HFF-Myc (cell line): ENCODE measurements at regions not wholly inside any gene's neighbourhood (a gene's known extent, or its start where the extent isn't known, plus 50 kb on each side); places are given as distances from the start of the nearest gene placed in this dataset.

ENCODE experiments used
- DNase-seq: peaks from one replicate; pipeline ENCODE4 v3.0.0-alpha.2; 2011; ENCODE audit warnings: low read depth; ENCODE audit errors: extremely low read depth
- H3K4me3 ChIP-seq: replicated peaks from 2 replicates; pipeline ENCODE4 v1.5.1; 2011; ENCODE audit warnings: low read depth, mild to moderate bottlenecking, control low read depth, low read length
- CTCF ChIP-seq: IDR thresholded peaks from 2 replicates; pipeline ENCODE4 v1.5.1; 2012; ENCODE audit warnings: mild to moderate bottlenecking, low read depth, low read length, control low read depth; ENCODE audit errors: missing control alignments

DNA sequence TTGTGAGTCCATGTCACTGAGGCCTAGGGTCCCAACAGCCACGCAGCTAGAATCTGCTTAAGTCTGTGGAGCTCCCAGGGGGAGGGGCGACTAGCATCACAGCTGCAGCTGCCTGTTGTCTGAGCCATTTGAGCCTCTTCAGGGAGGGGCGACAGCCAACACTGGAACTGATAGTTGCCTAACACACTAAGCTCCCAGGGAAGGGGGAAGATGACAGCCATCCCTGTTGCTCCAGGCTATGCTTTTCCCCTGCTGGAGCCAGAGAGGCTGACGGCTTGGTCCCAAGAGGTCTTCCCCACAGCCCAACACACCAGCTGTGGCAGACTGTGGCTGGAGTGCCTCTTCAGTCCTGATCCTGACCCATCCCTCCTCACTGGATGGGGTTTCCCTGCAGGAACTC, 817.5 kb downstream of the NXPH1 start:
- no peak overlapping the region for H3K4me3 ChIP-seq
- DNase-seq = no peak
- TF ChIP-seq CTCF = no peak

DNA sequence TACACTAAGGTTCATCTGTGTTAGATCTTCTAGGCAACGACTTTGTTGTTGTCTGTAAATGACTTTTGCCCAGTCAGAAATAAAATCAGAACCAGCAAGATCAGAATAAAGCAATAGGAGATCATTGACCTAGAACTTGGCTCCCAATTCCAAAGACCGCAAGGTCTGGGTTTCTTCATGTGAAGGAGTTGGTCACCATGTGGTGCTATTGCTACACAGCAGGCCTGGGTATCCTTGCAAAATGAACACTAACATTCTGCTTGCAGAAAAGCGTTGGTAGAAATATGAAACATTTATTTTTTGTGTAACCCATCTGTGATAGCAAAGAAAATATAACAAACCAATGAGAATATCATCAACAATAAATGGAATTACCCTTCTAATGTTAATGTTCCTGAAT, 831.0 kb downstream of the NXPH1 start:
- no peak overlapping the region for H3K4me3 ChIP-seq
- no peak for TF ChIP-seq CTCF
- no peak for DNase-seq

DNA sequence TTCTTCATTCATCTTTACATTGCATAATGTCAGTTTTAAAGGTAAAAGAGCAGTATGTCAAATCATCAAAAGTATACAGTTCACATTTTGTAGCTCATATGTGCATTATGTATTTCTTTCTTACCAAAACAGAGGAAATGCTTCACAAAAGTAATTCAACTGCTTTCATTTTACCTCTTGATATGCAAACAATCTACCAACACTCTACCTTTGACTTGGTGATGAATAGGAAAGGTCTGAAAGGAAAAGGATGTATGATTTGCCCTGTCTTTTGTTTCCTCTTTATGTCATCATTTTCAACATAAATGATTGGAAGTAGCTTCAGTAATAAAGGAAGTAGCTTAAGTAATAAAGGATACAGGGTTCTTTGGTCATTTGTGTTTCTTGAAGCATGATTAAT, 846.7 kb downstream of the NXPH1 start:
- TF ChIP-seq CTCF = no peak
- H3K4me3 ChIP-seq = no peak overlapping the region
- no peak for DNase-seq

- no peak overlapping the region for H3K4me3 ChIP-seq
- DNase-seq = no peak
- TF ChIP-seq CTCF = no peak
Measured at GRCh38 chr7:9283246-9283645, 849.8 kb downstream of the NXPH1 start.

- TF ChIP-seq CTCF = no peak
- DNase-seq = no peak
- no peak overlapping the region for H3K4me3 ChIP-seq
Measured at GRCh38 chr7:9302436-9302835, 869.0 kb downstream of the NXPH1 start.

- TF ChIP-seq CTCF = no peak
- no peak overlapping the region for H3K4me3 ChIP-seq
- no peak for DNase-seq
Measured at GRCh38 chr7:9307131-9307530, 873.7 kb downstream of the NXPH1 start.

DNA sequence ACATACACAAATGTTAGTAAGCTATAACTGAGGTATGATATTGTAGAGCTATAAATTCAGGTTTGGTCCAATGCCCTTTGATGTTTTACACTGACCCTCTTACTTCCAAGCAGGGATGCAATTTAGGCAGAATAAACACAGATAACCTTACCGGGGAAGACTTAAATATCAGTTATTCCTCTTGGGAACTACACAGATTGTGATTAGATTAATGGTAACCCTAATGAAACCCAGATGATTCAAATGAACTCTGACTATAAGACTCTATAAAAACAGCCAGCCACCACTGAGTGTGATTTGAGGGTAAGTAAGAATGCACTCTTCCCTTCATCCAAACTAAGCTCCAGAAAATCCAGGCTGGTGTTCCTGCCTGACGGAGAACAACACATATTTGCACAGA, 891.1 kb downstream of the NXPH1 start:
- no peak for DNase-seq
- no peak for TF ChIP-seq CTCF
- H3K4me3 ChIP-seq = no peak overlapping the region
